DMS153 treated with DMSO at 0.1 percent for 48 hours (cell line): ENCODE measurements at regions not wholly inside any gene's neighbourhood (a gene's known extent, or its start where the extent isn't known, plus 50 kb on each side); places are given as distances from the start of the nearest gene placed in this dataset.
"Not testable (repeated sequence)": the region's sequence is repeated elsewhere in the genome, so short reads cannot be mapped to it uniquely, and the experiment has no call there.

ENCODE experiments used
- DNase-seq: peaks from one replicate; lab custom pipeline; 2025; ENCODE audit not compliant: unreplicated experiment; lab: John Stamatoyannopoulos, UW

- no peak for DNase-seq
Observed at GRCh38 chr6:132142768-132143167, 191.6 kb upstream of the CCN2 start.

DNA sequence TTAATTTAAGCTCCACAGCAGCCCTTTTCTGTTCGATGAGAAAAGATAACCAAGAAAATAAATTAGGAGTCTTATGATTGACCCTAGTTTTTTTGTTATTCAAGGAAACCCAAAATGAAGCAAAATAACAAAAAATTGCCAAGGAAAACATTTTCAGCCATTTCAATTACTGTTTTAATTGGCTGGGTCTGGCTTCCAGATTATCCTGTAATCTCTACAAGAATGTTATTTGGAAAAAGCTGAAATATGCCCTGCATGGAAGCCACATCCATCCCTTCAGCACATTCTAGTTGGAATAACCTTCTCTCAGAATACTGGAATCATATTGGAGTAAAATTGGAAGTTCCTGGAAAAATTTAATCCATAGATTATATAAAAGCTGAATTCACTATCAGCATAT is 191.1 kb upstream of the CCN2 start:
- DNase-seq: no peak

DNA sequence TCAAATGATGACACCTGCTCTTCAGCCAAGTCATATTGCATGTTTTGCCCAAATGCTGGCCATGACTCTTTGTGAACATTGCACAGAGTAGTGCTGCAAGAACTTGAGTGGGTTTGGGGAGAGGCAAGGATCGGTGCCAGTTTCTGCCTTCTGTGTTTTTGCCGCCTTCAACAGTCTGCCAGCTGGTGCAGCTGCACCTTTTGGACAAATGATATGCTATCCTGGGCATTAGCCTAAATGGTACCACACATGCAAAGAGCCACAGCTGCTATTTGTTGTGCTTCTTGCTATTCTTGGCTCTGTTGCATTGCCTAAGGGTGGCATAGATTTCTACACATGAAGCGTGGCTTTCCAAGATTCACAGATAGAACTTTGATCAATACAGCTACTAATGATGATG is 189.0 kb upstream of the CCN2 start:
- no peak for DNase-seq

DNA sequence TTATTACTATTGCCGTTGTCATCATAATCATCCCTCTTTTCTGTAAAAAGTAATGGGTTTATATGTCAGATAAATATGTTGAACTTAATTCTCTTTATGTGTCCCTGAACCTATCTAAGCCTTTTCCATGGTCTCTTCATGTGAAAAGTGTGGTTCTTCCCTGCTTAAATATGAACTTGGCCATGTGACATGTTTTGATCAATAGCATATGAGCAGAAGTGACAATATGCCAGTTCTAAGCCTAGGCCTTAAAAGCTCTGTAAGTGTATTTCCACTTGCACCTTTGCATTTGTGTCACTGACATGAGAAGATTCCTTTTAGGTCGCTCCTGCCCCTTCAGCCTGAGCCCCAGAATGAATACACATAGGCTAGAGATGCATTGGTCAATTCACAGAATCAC is 188.4 kb upstream of the CCN2 start:
- DNase-seq: no peak

DNA sequence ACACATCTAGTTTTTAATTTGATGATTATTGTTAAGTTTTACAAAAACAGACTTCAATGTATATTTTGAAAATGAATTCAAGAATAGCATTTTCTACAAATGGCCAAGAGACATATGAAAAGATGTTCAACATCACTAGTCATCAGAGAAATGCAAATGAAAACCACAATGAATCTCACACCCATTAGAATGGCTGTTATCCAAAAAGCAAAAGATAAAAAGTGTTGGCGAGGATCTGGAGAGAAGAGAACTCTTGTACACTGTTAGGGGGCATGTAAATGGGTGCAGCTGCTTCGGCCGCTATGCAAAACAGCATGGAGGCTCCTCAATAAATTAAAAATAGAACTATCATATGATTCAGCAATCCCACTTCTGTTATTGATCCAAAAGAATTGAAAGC is 185.8 kb upstream of the CCN2 start:
- no peak for DNase-seq

DNA sequence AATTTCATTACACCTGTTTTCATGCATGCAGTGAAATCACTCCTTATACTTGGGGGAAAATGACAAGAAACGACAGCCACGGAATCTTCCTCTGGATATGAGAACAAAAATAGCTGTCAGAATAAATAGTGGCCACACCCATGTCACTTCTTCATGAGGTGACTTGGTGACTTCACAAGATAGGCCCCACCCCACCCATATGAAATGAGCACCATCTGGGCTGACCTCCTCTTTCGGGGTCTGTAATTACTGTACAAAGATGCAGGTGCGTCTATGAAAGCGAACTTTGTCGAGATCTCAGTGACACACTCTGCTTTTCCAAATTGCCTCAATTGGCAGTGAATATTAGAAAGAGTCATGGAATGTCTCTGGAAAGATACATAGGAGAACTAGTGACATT is 184.2 kb upstream of the CCN2 start:
- no peak for DNase-seq

DNA sequence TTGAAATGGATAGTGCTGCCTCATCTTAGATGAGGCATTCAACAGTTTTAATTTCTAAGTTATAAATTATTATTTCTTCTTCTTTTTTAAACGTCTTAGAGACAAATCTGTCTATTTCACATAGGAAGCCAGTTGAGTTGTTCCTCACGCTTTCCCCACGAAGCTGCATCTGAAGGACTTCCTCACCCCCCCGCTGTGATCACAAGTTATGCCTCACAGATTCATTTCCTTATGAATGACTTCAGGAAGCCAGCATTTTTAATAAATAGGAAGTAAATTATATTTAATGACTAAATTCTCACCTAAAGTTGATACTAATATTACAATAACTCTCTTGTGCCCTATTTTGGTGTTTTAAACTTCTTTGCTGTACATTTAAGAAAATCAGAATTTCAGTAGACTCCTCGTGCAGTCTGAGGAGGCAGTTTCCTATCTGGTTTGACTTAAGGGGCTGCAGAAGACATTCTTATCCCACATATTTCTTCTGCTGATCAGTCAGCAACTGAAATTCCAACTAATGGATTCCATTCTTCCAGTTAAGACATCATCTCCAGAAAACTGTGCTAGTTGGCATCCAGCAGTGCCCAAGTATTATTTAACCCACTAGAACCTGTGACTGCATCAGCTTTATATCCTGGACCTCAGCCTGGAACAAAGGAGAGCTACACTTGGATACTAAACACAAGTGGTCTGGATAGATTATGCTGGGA is 182.7 kb upstream of the CCN2 start:
- DNase-seq: no peak

DNA sequence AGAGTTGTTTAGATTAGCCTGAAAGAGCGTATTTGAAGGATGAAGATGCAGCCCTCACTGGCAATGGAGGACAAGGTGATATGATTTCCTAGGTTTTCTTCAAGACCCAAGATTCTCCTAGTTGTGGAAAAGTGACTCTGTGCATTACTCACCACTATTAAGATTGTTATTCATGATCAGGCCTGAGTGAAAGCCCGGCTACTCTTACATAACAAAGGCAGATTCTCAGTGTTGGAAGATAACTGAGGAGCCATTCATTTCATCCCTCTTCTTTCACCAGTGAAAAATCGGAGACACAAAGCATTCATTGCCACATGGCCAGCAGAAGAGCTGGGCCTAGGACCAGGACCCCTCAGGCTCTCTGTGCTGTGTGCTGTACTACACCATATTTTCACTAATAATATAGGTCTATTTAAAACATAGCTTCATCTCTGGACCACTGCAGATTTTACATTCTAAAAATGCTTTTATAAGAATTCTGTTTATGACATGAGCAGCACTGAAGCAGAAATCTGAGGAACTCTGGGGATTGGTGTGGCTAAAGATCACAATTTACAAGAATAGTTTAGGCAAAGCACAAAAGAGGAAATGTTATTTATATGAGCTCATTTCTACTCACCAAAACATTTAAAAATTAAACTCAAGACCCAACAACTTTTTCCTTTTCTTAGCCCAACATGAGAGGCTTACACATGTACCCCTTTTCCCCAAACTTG is 181.9 kb upstream of the CCN2 start:
- DNase-seq: no peak

DNA sequence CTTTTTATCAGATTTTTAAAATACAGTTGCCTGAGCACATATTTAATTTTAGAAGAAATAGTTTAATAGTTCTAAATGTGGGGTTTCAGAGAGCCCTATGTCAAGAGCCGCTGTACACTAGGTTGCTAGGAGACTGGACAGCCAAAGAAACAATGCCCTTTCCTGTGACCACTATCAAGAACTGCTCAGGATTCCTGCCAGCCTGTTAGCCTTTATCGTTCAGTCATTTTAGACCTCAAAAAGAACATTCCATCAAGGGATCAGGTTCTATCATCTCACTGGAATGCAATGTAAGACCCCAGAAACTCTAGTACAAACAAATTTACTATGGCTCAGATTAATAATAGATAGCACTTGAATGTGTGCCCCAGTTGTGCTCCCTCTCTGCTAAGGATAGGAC is 181.2 kb upstream of the CCN2 start:
- no peak for DNase-seq

DNA sequence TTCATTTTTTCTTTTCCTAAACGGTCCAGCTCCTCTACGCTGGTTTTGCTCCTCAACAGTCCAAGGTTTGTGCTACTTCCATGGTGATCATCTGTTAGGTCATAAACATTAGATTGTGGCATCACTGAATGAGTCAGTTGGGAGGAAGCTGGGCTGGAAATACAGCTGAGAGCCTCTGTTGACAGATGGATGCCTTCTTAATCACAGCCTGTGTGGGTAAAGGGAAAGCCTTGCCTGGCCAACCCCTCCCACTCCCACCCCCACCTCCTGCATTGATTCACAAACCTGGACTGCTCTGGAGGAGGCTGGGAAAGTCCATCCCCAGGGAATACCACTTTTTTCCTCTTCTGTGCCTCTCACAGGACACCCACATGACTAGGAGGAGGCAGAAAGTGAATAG is 180.6 kb upstream of the CCN2 start:
- peak; percentile 79 for DNase-seq

GRCh38 chr6:132131351-132131750 is 180.2 kb upstream of the CCN2 start:
- DNase-seq: no peak

DNA sequence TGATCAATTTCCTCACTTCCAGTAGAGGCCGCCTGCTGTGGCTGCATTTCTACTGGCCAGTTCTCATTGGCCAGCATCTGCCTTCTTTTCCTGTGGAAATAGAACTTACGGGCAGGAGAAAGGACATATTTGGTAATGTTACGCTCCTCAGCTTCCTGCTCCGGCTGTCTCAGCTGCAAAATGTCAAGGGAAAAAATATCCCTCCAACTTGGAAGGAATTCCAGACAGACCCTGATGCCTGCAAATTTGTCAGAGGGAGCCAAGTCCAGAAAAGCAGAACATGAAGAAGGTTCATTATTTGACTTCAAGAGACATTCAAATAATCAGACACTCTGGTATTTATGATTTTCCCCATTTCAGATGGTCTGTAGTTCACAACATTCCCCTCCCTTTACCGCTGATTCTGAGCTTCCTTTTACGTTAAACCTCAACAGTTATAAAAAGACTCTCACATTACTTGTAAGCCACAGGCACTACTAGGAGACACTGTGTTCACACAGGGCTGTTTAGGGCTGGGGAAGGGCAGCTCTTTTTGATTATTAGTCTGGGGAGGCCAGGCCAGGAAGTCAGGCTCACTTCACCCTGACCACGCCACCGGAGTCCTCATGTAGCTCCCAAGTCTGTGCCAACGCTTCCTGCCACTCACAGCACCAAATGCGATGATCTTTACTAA is 179.6 kb upstream of the CCN2 start:
- no peak for DNase-seq

DNA sequence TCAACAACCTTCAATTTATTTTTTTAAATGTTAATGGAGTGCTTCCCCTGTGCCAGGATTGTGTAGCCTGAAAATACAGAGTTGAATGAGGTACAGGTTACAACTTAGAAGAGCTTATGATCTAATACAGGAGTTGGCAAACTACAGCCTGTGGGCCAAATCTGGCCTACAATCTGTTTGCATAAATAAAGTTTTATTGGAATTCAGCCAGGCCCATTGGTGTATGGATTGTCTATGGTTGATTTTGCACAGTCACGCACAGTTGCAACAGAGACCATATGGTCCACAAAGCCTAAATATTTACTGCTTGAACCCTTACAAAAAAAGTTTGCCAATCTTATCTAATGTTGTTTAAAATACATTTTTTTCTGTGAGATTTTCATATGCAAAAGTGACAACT is 177.3 kb upstream of the CCN2 start:
- no peak for DNase-seq

- DNase-seq: no peak
Observed at GRCh38 chr6:132126150-132126549, 175.0 kb upstream of the CCN2 start.

GRCh38 chr6:132122871-132123270 is 171.7 kb upstream of the CCN2 start:
- DNase-seq: no peak

DNA sequence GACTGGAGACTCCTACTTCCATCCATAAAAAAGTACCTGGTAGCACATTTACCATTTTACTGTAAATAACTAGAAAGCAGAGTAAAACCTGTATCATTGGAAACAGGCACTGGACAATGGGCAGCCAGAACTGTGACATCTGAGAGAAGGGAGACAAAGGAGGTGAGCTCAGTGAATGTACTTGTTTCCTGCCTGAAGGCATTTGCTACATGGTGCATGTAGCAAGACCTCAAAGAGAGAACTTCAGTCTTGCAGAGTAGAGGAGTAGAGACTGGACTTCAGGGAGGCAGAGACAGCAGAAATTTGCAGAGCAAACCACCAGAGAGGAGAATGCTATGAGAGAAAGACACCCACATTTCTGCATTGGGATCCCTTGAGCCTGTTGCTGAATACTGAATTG is 171.0 kb upstream of the CCN2 start:
- DNase-seq: no peak

DNA sequence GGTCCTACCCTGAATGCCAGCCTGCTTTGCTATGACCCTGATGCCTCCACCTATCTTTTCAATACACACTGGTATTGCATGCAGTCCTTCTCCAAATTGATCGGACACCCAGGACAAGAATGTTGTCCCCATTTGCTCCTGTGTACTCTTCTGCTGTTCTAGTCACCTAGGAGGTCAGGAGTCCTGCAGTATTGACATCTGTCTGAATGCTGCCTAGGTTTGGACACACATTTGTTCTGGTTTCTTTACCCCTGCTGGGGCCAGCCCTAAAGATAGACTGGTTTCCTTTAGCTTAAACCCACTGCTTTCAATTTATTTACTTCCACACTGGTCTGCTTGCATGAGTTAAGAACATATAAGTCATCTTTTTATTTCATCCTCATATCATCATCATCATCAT is 167.0 kb upstream of the CCN2 start:
- DNase-seq: no peak

DNA sequence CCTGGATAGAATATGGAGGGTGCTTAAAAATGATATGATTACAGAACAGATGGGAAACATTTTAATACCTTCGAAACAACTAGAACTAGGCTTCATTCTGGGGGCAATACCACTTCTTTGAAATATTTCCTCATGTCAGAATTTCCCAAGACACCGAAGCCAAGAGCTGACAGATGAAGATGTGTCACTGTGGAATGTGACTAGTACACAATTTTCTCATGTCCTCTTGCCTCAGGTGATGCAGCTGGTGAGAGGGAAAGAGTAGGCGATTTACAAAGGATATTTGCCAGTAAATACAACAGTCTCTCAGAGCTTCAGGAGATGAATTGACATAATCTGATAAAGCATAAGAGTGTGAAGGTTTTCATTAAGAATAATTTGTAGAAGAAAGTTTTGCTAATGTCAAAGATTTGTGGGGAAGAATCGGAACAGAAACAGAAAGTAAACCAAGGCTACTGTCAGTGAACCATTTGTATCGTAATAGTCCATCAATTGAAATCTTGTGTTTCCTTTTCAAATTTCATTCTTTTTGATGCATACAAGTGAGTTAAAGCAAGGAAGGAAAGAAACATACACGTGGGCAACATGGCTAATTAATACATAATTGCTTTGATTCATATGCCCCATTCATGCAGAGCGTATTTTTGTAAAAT is 164.7 kb upstream of the CCN2 start:
- no peak for DNase-seq

GRCh38 chr6:132114201-132114825 is 163.1 kb upstream of the CCN2 start:
- DNase-seq: no peak

- DNase-seq: not testable (repeated sequence)
Observed at GRCh38 chr6:132109752-132110151, 158.6 kb upstream of the CCN2 start.

DNA sequence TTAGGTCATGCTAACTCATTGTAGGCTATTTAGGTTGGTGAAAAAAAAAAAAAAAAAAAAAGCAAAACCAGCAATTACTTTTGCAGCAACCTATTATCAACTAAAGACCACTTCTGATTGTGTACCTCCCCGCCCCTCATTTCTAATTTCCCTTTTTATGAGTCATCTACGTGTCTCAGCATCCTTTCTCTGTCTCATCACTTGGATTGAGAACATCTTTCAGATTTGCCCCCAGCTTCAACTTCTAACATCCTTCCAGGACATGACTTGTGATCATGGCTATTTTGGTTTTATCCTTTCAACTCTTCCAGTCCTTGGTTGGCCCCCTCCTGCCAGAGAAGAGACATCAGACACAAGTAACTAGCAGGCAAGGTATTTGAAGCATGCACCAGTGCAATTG is 156.7 kb upstream of the CCN2 start:
- DNase-seq: no peak
